Heart left ventricle (tissue), 16 donors: ENCODE measurements at regions not wholly inside any gene's neighbourhood (a gene's known extent, or its start where the extent isn't known, plus 50 kb on each side); places are given as distances from the start of the nearest gene placed in this dataset.

ENCODE experiments used
- ATAC-seq, 4 donors: fragments of 200-7000 bp; cut with Tn5 transposase; one replicate each; pipeline ENCODE4 v1.9.1; 2020 to 2022; ENCODE audit warnings: moderate library complexity in 4 of 4, mild to moderate bottlenecking in 3 of 4, moderate number of reproducible peaks in 1 of 4
- DNase-seq, 5 donors: peaks; one replicate each; pipeline ENCODE4 v3.0.0-alpha.2; 2020
- H3K27ac ChIP-seq, 12 donors: fragments of 200-600 bp; sonication (generic) in 4 of 12; one replicate each; pipeline versions ENCODE4 v1.5.0 to v1.8.0; 2016 to 2022; ENCODE audit warnings: mild to moderate bottlenecking in 2 of 12
- H3K27me3 ChIP-seq, 9 donors: fragments of 200-600 bp; sonication (generic) in 2 of 9; one replicate each; pipeline versions ENCODE4 v1.5.1 to v1.8.0; 2016 to 2022; ENCODE audit warnings: mild to moderate bottlenecking in 3 of 9
- H3K36me3 ChIP-seq, 9 donors: fragments of 200-600 bp; sonication (generic) in 2 of 9; one replicate each; pipeline versions ENCODE4 v1.5.0 to v1.8.0; 2018 to 2022; ENCODE audit warnings: mild to moderate bottlenecking in 2 of 9
- H3K4me1 ChIP-seq, 12 donors: fragments of 200-600 bp; sonication (generic) in 4 of 12; one replicate each; pipeline versions ENCODE4 v1.5.0 to v1.8.0; 2016 to 2022; ENCODE audit warnings: mild to moderate bottlenecking in 3 of 12
- H3K4me3 ChIP-seq, 12 donors: fragments of 200-600 bp; sonication (generic) in 4 of 12; one replicate each; pipeline versions ENCODE4 v1.5.0 to v1.8.0; 2017 to 2022; ENCODE audit warnings: mild to moderate bottlenecking in 9 of 12, moderate library complexity in 4 of 12
- H3K9me3 ChIP-seq, 12 donors: fragments of 200-600 bp; sonication (generic) in 4 of 12; one replicate each; pipeline versions ENCODE4 v1.5.0 to v1.8.0; 2016 to 2022; ENCODE audit warnings: mild to moderate bottlenecking in 1 of 12
- POLR2A ChIP-seq, 2 donors: fragments of 450-650 bp; IDR thresholded peaks; one replicate each; pipeline ENCODE4 v1.6.1; 2017; ENCODE audit warnings: antibody characterized with exemption in 2 of 2, mild to moderate bottlenecking in 2 of 2, moderate library complexity in 2 of 2
- WGBS, 4 donors: extraction: QIAGEN DNeasy Blood & Tissue Kit in 2 of 4; methylation state at CpG; one replicate each; pipeline versions ENCODE4 v1.1.5 to v1.1.7; 2013 to 2018; 5-methylcytosine and 5-hydroxymethylcytosine counted together
- intact Hi-C, 10 donors: fragments of 100-400 bp; cut with DNase I; formaldehyde crosslinking; loops; one replicate each; pipeline versions ENCODE4 v1.11.1 to v1.14.2; 2022
- TF ChIP-seq, protein P1 (sequence below), 12 donors: fragments of 200-600 bp; sonication (generic) in 4 of 12; IDR thresholded peaks; one replicate each; pipeline versions ENCODE4 v1.5.0 to v1.8.0; 2018 to 2022; ENCODE audit warnings: antibody characterized with exemption in 12 of 12, mild to moderate bottlenecking in 5 of 12
- donor health status: ischemic (EF 13 %, LVEDD 7.1; RV severe dilation, severe dysfunction).
- donor health status: healthy with polysubstance abuse.
- donor health status: DM: no; HTN: yes; CAD: no.
- donor health status: DM: no; HTN: no; CAD: no.
- donor health status: ischemic (EF 25% LVEDD 6.9; RV normal size, moderate dysfunction).
- donor health status: ischemic (EF 25% LVEDD 5.7; RV mildly dilated, moderate dysfunction).
- donor health status: healthy.
- donor health status: DM: yes; HTN: yes; CAD: no.
- donor health status: ischemic (EF 35%, LVEDD 5.7; RV mildly dilated, moderate dysfunction).
- donor health status: nonischemic (EF 11% LVEDD 7.7; RV severe dilation, severe dysfunction).
- donor health status: DM: yes; HTN: yes; CAD: no.
- donor health status: PGD.
- donor health status: ischemic (EF 29% LVEDD 5.4; RV normal size, mild dysfunction).
- donor health status: nonischemic (EF 23%, LVEDD 6.1; RV moderate dilation, normal function).

GRCh38 chr5:158368686-158369085 lies 509.7 kb upstream of the CLINT1 start:
- Histone ChIP-seq H3K4me1 (peaks cover 0 to 7% (median 0%) of the 10 kb centered on the region in 12 donors), H3K9me3 (no peaks in the 10 kb centered on the region), H3K4me3 (no peak overlapping the region), H3K27ac (no peak overlapping the region), H3K27me3 (peaks cover 0 to 13% (median 0%) of the 10 kb centered on the region in 9 donors), H3K36me3 (no peaks in the 10 kb centered on the region)
- WGBS, 4 donors: 64 to 78% (median 71%) methylated on average over 4 of the region's 4 CpGs
- no peak for ATAC-seq
- intact Hi-C loops: no loop called here
- DNase-seq: no peak
- TF ChIP-seq, protein P1, sequence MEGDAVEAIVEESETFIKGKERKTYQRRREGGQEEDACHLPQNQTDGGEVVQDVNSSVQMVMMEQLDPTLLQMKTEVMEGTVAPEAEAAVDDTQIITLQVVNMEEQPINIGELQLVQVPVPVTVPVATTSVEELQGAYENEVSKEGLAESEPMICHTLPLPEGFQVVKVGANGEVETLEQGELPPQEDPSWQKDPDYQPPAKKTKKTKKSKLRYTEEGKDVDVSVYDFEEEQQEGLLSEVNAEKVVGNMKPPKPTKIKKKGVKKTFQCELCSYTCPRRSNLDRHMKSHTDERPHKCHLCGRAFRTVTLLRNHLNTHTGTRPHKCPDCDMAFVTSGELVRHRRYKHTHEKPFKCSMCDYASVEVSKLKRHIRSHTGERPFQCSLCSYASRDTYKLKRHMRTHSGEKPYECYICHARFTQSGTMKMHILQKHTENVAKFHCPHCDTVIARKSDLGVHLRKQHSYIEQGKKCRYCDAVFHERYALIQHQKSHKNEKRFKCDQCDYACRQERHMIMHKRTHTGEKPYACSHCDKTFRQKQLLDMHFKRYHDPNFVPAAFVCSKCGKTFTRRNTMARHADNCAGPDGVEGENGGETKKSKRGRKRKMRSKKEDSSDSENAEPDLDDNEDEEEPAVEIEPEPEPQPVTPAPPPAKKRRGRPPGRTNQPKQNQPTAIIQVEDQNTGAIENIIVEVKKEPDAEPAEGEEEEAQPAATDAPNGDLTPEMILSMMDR (IDR thresholded peaks at IDR 0.05): no peak
- no peak for TF ChIP-seq POLR2A (IDR thresholded peaks at IDR 0.05)

DNA sequence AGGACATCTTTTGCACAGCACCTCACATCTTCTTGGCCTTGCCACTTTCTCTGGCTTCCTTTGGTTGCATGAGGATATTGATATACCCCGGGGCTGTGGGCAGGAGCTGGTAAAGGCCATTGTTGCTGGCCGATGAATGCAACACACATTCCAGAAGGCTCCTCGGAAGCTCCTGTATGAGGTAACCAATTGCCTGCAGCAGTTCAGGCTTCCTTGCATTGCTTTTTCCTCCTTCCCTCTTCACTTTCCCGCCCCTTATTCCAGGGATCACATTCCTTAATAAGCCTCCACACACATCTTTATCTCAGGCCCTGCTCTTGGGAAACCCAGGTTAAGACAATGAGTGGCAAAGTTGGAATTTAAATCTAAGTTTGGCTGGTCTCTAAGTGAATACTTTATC lies 505.4 kb upstream of the CLINT1 start:
- H3K36me3 ChIP-seq: no peaks in the 10 kb centered on the region
- intact Hi-C loops: no loop called here
- H3K9me3 ChIP-seq: no peaks in the 10 kb centered on the region
- TF ChIP-seq, protein P1 (IDR thresholded peaks at IDR 0.05): no peak
- no peak for TF ChIP-seq POLR2A (IDR thresholded peaks at IDR 0.05)
- 65 to 77% (median 73%) methylated on average over 4 of the region's 4 CpGs for WGBS, 4 donors
- H3K27ac ChIP-seq: no peak overlapping the region
- ATAC-seq (no peak), DNase-seq (no peak)
- H3K4me1 ChIP-seq: no peaks in the 10 kb centered on the region
- H3K4me3 ChIP-seq: no peak overlapping the region
- H3K27me3 ChIP-seq: no peaks in the 10 kb centered on the region

DNA sequence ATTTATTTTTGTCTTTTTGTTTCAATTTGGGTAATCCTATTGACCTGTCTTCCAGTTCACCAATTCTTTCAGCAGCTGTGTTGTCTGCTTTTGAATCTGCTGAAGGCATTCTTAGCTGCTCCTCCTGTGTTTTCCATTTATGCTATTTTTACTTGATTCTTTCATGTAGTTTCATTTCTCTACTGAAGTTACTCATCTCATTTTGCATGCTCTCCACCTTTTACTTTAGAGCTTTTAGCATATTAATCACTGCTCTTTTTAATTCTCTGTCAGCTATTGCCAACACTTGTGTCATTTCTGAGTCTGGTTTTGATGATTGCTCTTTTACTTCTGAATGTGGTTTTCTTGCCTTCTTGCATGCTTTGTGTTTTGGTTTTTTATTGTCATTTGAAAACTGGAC lies 496.0 kb upstream of the CLINT1 start:
- TF ChIP-seq, protein P1 (IDR thresholded peaks at IDR 0.05): no peak
- no peak for TF ChIP-seq POLR2A (IDR thresholded peaks at IDR 0.05)
- peaks cover 0 to 12% (median 0%) of the 10 kb centered on the region in 12 donors for H3K9me3 ChIP-seq
- DNase-seq: no peak
- H3K4me1 ChIP-seq: no peaks in the 10 kb centered on the region
- ATAC-seq: no peak
- intact Hi-C loops: loop anchor here in 1 of 10 donors (10.0 kb wide), 1 partner anchor 300 kb away; no protein-coding TSS in a partner anchor
- H3K27ac ChIP-seq: no peak overlapping the region
- no peak overlapping the region for H3K4me3 ChIP-seq
- no peaks in the 10 kb centered on the region for H3K36me3 ChIP-seq
- H3K27me3 ChIP-seq: no peaks in the 10 kb centered on the region

DNA sequence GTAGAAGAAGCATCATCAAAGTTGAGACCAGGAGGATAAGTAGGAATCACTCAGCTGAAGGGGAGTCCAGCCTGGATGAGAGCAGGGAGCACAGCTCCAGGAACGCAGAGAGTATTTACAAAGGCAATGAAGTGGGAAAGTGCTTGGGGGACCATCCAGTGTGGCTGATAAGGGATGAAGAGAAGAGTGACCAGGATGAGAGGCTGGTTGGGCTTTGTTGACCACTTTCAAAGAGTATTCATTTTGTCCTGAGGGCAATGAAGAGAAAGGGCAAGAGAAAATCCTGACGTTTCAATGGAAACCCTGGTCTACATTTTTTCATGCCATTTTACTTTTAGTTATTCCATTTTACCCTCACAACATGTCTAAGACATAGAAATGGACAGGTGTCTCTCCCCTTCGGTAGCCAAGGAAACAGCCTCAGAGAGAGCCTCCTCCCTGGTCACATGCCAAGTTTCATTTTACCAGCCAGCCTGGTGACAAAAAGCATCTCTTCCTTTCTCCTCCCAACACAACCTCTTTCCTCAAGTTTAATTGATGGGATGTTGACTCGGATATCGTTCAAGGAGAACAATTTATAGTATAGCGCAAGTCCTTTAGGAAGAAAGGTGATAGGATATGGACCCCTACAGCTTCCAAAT lies 492.7 kb upstream of the CLINT1 start:
- H3K9me3 ChIP-seq: peaks cover 0 to 12% (median 0%) of the 10 kb centered on the region in 12 donors
- DNase-seq: no peak
- no peaks in the 10 kb centered on the region for H3K27me3 ChIP-seq
- intact Hi-C loops: loop anchor here in 1 of 10 donors (10.0 kb wide), 1 partner anchor 303 kb away; no protein-coding TSS in a partner anchor
- H3K36me3 ChIP-seq: no peaks in the 10 kb centered on the region
- no peak for ATAC-seq
- H3K4me3 ChIP-seq: no peak overlapping the region
- TF ChIP-seq, protein P1 (IDR thresholded peaks at IDR 0.05): no peak
- TF ChIP-seq POLR2A (IDR thresholded peaks at IDR 0.05): no peak
- 77 to 85% (median 78%) methylated on average over 6 of the region's 6 CpGs for WGBS, 4 donors
- no peaks in the 10 kb centered on the region for H3K4me1 ChIP-seq
- no peak overlapping the region for H3K27ac ChIP-seq
